ENCODE measurements at regions not wholly inside any gene's neighbourhood (a gene's known extent, or its start where the extent isn't known, plus 50 kb on each side); places are given as distances from the start of the nearest gene placed in this dataset.

DNA sequence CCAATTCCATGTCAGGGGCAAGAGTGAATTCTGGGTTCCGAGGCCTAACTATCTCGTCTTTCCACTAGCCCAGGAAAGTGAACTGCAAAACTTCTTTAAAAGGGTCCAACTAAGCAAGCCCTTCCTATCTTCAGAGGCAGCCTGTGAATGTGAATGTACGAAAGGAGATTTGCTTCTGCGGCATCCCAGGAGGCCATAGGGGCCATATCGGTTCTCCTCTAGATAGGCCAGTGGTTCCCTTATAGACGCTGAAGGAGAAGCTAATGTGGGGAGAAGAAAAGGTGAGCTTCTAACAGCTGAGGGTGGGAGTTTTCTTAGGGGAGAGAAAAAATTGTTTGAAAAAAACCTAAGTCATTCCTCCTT, 128.0 kb upstream of the C1orf174 start:
- no peaks in the 10 kb centered on the region for H3K4me1 ChIP-seq (ENCODE audit: low read depth, poor library complexity, severe bottlenecking)
- no peak overlapping the region for H3K4me2 ChIP-seq
- no peak overlapping the region for H3K27ac ChIP-seq
- no peak overlapping the region for H3K4me3 ChIP-seq (IDR thresholded peaks at IDR 0.05; ENCODE audit: insufficient read depth, low read depth, low read length)
- TF ChIP-seq, protein P1, sequence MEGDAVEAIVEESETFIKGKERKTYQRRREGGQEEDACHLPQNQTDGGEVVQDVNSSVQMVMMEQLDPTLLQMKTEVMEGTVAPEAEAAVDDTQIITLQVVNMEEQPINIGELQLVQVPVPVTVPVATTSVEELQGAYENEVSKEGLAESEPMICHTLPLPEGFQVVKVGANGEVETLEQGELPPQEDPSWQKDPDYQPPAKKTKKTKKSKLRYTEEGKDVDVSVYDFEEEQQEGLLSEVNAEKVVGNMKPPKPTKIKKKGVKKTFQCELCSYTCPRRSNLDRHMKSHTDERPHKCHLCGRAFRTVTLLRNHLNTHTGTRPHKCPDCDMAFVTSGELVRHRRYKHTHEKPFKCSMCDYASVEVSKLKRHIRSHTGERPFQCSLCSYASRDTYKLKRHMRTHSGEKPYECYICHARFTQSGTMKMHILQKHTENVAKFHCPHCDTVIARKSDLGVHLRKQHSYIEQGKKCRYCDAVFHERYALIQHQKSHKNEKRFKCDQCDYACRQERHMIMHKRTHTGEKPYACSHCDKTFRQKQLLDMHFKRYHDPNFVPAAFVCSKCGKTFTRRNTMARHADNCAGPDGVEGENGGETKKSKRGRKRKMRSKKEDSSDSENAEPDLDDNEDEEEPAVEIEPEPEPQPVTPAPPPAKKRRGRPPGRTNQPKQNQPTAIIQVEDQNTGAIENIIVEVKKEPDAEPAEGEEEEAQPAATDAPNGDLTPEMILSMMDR (conservative IDR thresholded peaks at IDR 0.05; ENCODE audit: low read depth, low read length): no peak
- H4K20me1 ChIP-seq (ENCODE audit: insufficient read depth): no peaks in the 10 kb centered on the region
- H2AFZ ChIP-seq (ENCODE audit: low read depth): no peak overlapping the region
- no peak overlapping the region for H3K9ac ChIP-seq
- no peaks in the 10 kb centered on the region for H3K36me3 ChIP-seq (ENCODE audit: insufficient read depth)
- no peaks in the 10 kb centered on the region for H3K79me2 ChIP-seq (ENCODE audit: insufficient read depth, low read depth)
- H3K27me3 ChIP-seq (ENCODE audit: insufficient read depth, low read depth): peaks cover 16% of the 10 kb centered on the region; the same call in 1 of the 2 replicates

DNA sequence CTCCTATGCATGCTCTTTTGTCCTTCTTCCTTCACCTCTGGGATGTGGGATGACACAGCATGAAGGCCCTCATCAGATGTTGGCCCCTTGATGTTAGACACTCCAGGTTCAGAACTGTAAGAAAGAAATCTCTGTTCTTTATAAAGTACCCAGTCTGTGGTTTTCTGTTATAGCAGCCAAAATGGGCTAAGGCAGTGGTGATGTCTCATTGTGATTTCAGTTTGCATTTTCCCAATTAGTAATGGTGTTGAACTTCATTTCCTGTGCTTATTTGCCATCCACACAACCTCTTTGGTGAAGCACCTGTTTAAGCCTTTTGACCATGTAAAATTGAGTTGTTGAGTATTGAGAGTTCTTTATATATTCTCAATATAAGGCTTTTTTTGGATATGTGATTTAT, 129.3 kb upstream of the C1orf174 start:
- Histone ChIP-seq H3K9ac (no peak overlapping the region), H3K27me3 (ENCODE audit: insufficient read depth, low read depth) (peaks cover 16% of the 10 kb centered on the region; the same call in 1 of the 2 replicates), H4K20me1 (ENCODE audit: insufficient read depth) (no peaks in the 10 kb centered on the region), H3K79me2 (ENCODE audit: insufficient read depth, low read depth) (no peaks in the 10 kb centered on the region), H3K4me1 (ENCODE audit: low read depth, poor library complexity, severe bottlenecking) (no peaks in the 10 kb centered on the region), H3K36me3 (ENCODE audit: insufficient read depth) (no peaks in the 10 kb centered on the region), H3K27ac (no peak overlapping the region), H2AFZ (ENCODE audit: low read depth) (no peak overlapping the region), H3K4me3 (IDR thresholded peaks at IDR 0.05; ENCODE audit: insufficient read depth, low read depth, low read length) (no peak overlapping the region), H3K4me2 (no peak overlapping the region)
- TF ChIP-seq, protein P1 (conservative IDR thresholded peaks at IDR 0.05; ENCODE audit: low read depth, low read length): no peak

DNA sequence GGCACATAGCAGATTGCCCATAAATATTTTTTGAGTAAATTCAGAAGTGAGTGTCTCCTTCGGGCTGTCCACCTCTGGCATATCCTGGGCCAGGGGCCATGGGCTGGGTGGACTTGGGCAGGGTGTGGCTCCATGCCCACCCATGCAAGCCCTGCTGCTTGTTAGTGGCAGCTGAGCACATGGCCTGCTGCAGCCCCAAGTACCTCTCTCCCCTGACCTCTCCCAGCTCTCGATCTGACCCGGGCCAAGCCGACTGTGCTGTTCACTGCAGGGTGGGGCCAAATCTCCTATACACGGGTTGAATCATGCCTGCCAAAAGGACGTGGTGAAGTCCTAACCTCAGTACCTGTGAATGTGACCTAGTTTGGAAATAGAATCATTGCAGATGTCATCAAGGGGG, 132.5 kb upstream of the C1orf174 start:
- TF ChIP-seq, protein P1 (conservative IDR thresholded peaks at IDR 0.05; ENCODE audit: low read depth, low read length): no peak
- Histone ChIP-seq H3K4me3 (IDR thresholded peaks at IDR 0.05; ENCODE audit: insufficient read depth, low read depth, low read length) (no peak overlapping the region), H3K4me2 (no peak overlapping the region), H3K4me1 (ENCODE audit: low read depth, poor library complexity, severe bottlenecking) (no peaks in the 10 kb centered on the region), H4K20me1 (ENCODE audit: insufficient read depth) (no peaks in the 10 kb centered on the region), H2AFZ (ENCODE audit: low read depth) (no peak overlapping the region), H3K36me3 (ENCODE audit: insufficient read depth) (no peaks in the 10 kb centered on the region), H3K9ac (no peak overlapping the region), H3K27me3 (ENCODE audit: insufficient read depth, low read depth) (peaks cover 10% of the 10 kb centered on the region; the same call in 1 of the 2 replicates), H3K27ac (no peak overlapping the region), H3K79me2 (ENCODE audit: insufficient read depth, low read depth) (no peaks in the 10 kb centered on the region)

DNA sequence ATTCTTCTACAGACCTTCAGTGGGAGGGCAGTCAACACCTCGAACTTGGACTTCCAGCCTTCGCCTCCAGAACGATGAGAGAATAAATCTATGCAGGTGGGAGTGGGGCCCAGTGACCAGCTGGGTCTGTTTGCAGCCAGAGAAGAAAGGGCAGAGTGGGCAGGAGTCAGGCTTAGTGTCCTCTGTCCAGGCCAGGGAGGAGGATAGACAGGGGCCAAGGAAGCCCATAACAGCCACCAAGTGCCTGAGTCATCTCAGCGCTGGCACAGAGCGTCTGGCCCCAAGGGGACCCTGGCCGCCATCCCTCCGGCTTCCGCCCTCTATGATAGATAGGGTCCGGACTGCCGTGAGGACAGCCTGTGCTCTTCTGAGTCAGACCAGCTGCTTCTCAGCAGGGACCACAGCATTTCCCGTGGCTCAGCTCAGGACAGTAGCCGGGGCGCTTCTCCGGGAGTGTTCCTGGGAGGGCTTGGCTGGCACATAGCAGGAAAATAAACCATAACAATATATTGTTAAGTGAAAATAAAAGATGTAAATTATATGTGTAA, 133.1 kb upstream of the C1orf174 start:
- Histone ChIP-seq H3K9ac (no peak overlapping the region), H3K27me3 (ENCODE audit: insufficient read depth, low read depth) (peaks cover 5% of the 10 kb centered on the region; the same call in 1 of the 2 replicates), H4K20me1 (ENCODE audit: insufficient read depth) (no peaks in the 10 kb centered on the region), H3K27ac (no peak overlapping the region), H3K4me1 (ENCODE audit: low read depth, poor library complexity, severe bottlenecking) (no peaks in the 10 kb centered on the region), H3K4me2 (no peak overlapping the region), H3K36me3 (ENCODE audit: insufficient read depth) (no peaks in the 10 kb centered on the region), H3K79me2 (ENCODE audit: insufficient read depth, low read depth) (no peaks in the 10 kb centered on the region), H2AFZ (ENCODE audit: low read depth) (no peak overlapping the region), H3K4me3 (IDR thresholded peaks at IDR 0.05; ENCODE audit: insufficient read depth, low read depth, low read length) (no peak overlapping the region)
- TF ChIP-seq, protein P1 (conservative IDR thresholded peaks at IDR 0.05; ENCODE audit: low read depth, low read length): no peak
